C4-2B (cell line): ENCODE measurements at regions not wholly inside any gene's neighbourhood (a gene's known extent, or its start where the extent isn't known, plus 50 kb on each side); places are given as distances from the start of the nearest gene placed in this dataset.

Experiments used
- CTCF ChIP-seq: fragments of 450-650 bp; conservative IDR thresholded peaks from 2 replicates; pipeline ENCODE4 v1.5.1; 2017; ENCODE audit warnings: mild to moderate bottlenecking
- ZFX ChIP-seq: fragments of 450-650 bp; IDR thresholded peaks from 2 replicates; pipeline ENCODE4 v1.6.1; 2017

DNA sequence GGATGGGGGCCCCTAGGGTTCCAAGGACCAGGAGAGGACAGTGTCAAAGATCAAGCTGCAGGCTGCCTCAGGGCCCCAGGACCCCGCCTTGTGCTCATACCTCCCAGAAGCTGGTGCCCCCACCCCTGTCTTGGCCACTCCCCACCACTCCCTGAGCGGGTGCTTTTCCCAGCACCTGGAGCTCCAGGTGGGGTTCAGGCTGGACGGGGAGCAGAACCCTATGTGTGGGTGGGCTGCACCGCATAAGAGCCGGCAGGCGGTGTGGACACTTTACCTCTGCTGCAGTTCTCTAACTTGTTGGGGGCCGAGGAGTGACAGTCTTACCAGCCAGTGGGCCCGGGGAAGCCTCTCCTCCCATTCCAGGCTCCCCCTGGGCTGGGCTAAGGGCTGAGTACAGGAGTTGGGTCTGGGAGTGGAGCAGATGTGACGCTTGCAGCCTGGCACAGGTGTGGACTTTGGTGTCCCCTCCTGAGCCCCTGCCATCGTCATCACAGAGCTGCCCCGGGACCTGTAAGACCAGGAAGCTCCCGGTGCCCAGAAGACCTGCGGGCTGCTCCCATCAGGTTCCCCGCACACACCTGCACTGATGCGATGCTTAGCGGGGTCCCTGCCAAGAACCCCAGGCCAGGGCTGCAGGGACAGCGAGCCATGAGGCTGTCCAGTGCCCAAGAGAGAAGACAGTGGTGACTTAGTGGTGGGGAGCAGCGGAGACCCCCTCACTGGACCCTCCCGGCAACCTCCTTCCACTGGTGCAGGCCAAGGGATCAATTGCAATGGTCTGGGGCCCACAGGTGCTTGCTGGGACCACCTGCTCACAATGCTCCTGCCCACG lies 674.5 kb downstream of the BRD1 start:
- TF ChIP-seq CTCF (no peak), ZFX (no peak)
